Neural progenitor cell (in vitro differentiated cells): ENCODE measurements at regions not wholly inside any gene's neighbourhood (a gene's known extent, or its start where the extent isn't known, plus 50 kb on each side); places are given as distances from the start of the nearest gene placed in this dataset.

Source experiments
- CTCF ChIP-seq: fragments of 200-600 bp; sonication (generic); IDR thresholded peaks from 2 replicates; pipeline ENCODE4 v1.5.1; 2017; ENCODE audit warnings: antibody characterized with exemption, mild to moderate bottlenecking
- EZH2 ChIP-seq: fragments of 200-600 bp; sonication (generic); IDR thresholded peaks from 2 replicates; pipeline ENCODE4 v1.6.1; 2017; ENCODE audit warnings: antibody characterized with exemption, mild to moderate bottlenecking, moderate library complexity

GRCh38 chr4:180280726-180281297 lies 1962.4 kb upstream of the TENM3 start:
- TF ChIP-seq CTCF, result no peak
- TF ChIP-seq EZH2, result no peak
